Activated naive CD8-positive, alpha-beta T cell treated with anti-CD3 and anti-CD28 coated beads for 36 hours (primary cell): ENCODE measurements at regions not wholly inside any gene's neighbourhood (a gene's known extent, or its start where the extent isn't known, plus 50 kb on each side); places are given as distances from the start of the nearest gene placed in this dataset.
"Not testable (repeated sequence)": the region's sequence is repeated elsewhere in the genome, so short reads cannot be mapped to it uniquely, and the experiment has no call there.

Experiments used
- DNase-seq: peaks from one replicate; pipeline ENCODE4 v3.0.0; 2021
- H3K27ac Mint-ChIP-seq: one replicate; pipeline ENCODE4 v1.8.0; 2022; ENCODE audit warnings: mild to moderate bottlenecking, moderate library complexity, mixed read lengths
- H3K27me3 Mint-ChIP-seq: one replicate; pipeline ENCODE4 v1.8.0; 2022; ENCODE audit warnings: mild to moderate bottlenecking, mixed read lengths
- H3K36me3 Mint-ChIP-seq: one replicate; pipeline ENCODE4 v1.8.0; 2021; ENCODE audit warnings: mild to moderate bottlenecking, mixed read lengths
- H3K4me1 Mint-ChIP-seq: one replicate; pipeline ENCODE4 v1.8.0; 2021; ENCODE audit warnings: mixed read lengths
- H3K4me3 Mint-ChIP-seq: one replicate; pipeline ENCODE4 v1.8.0; 2022; ENCODE audit warnings: mild to moderate bottlenecking, moderate library complexity, mixed read lengths
- H3K9me3 Mint-ChIP-seq: one replicate; pipeline ENCODE4 v1.8.0; 2022; ENCODE audit warnings: mixed read lengths

- no peak overlapping the region for H3K27ac Mint-ChIP-seq
- H3K36me3 Mint-ChIP-seq = no peaks in the 10 kb centered on the region
- no peaks in the 10 kb centered on the region for H3K4me1 Mint-ChIP-seq
- no peak overlapping the region for H3K4me3 Mint-ChIP-seq
- DNase-seq = no peak
- H3K27me3 Mint-ChIP-seq = peaks cover 10% of the 10 kb centered on the region
- no peaks in the 10 kb centered on the region for H3K9me3 Mint-ChIP-seq
These were observed 179.8 kb upstream of the PFKP start for GRCh38 chr10:2887391-2888070.

- Mint-ChIP-seq H3K4me1 (no peaks in the 10 kb centered on the region), H3K4me3 (no peak overlapping the region), H3K36me3 (no peaks in the 10 kb centered on the region), H3K27me3 (peaks cover 6% of the 10 kb centered on the region), H3K9me3 (no peaks in the 10 kb centered on the region), H3K27ac (no peak overlapping the region)
- DNase-seq = no peak
These were observed 180.7 kb upstream of the PFKP start for GRCh38 chr10:2886662-2887061.

GRCh38 chr10:2885288-2886278, 181.8 kb upstream of the PFKP start:
- H3K27ac Mint-ChIP-seq = no peak overlapping the region
- H3K27me3 Mint-ChIP-seq = peaks cover 3% of the 10 kb centered on the region
- H3K9me3 Mint-ChIP-seq = no peaks in the 10 kb centered on the region

GRCh38 chr10:2883983-2884540, 183.3 kb upstream of the PFKP start:
- not testable (repeated sequence) for H3K27me3 Mint-ChIP-seq, H3K9me3 Mint-ChIP-seq, H3K27ac Mint-ChIP-seq, DNase-seq, H3K4me1 Mint-ChIP-seq, H3K4me3 Mint-ChIP-seq, H3K36me3 Mint-ChIP-seq

More at GRCh38 chr10:2885288-2886278, 181.8 kb upstream of the PFKP start:
- no peaks in the 10 kb centered on the region for H3K4me1 Mint-ChIP-seq
- H3K36me3 Mint-ChIP-seq = no peaks in the 10 kb centered on the region
- DNase-seq = no peak
- H3K4me3 Mint-ChIP-seq = no peak overlapping the region

- Mint-ChIP-seq H3K27ac (no peak overlapping the region), H3K4me3 (no peak overlapping the region), H3K9me3 (no peaks in the 10 kb centered on the region), H3K36me3 (no peaks in the 10 kb centered on the region), H3K4me1 (no peaks in the 10 kb centered on the region), H3K27me3 (peaks cover 5% of the 10 kb centered on the region)
- no peak for DNase-seq
These were observed 184.1 kb upstream of the PFKP start for GRCh38 chr10:2883238-2883637.

GRCh38 chr10:2882628-2883027, 184.7 kb upstream of the PFKP start:
- Mint-ChIP-seq H3K27ac (no peak overlapping the region), H3K36me3 (no peaks in the 10 kb centered on the region), H3K9me3 (no peaks in the 10 kb centered on the region), H3K4me1 (no peaks in the 10 kb centered on the region), H3K27me3 (peaks cover 5% of the 10 kb centered on the region), H3K4me3 (no peak overlapping the region)
- no peak for DNase-seq

GRCh38 chr10:2881720-2882620, 185.4 kb upstream of the PFKP start:
- Mint-ChIP-seq H3K4me3 (no peak overlapping the region), H3K36me3 (no peaks in the 10 kb centered on the region), H3K4me1 (no peaks in the 10 kb centered on the region), H3K27me3 (peaks cover 5% of the 10 kb centered on the region), H3K27ac (no peak overlapping the region), H3K9me3 (no peaks in the 10 kb centered on the region)
- no peak for DNase-seq

- DNase-seq, H3K4me3 Mint-ChIP-seq, H3K36me3 Mint-ChIP-seq, H3K9me3 Mint-ChIP-seq, H3K27me3 Mint-ChIP-seq, H3K27ac Mint-ChIP-seq, H3K4me1 Mint-ChIP-seq: not testable (repeated sequence)
These were observed 187.3 kb upstream of the PFKP start for GRCh38 chr10:2880050-2880449.

- Mint-ChIP-seq H3K27ac (no peak overlapping the region), H3K9me3 (no peaks in the 10 kb centered on the region), H3K36me3 (no peaks in the 10 kb centered on the region), H3K4me3 (no peak overlapping the region), H3K27me3 (peaks cover 5% of the 10 kb centered on the region), H3K4me1 (no peaks in the 10 kb centered on the region)
- no peak for DNase-seq
These were observed 188.5 kb upstream of the PFKP start for GRCh38 chr10:2878818-2879217.

GRCh38 chr10:2876032-2876431, 191.3 kb upstream of the PFKP start:
- Mint-ChIP-seq H3K9me3 (no peaks in the 10 kb centered on the region), H3K4me3 (no peak overlapping the region), H3K27me3 (peaks cover 7% of the 10 kb centered on the region), H3K4me1 (no peaks in the 10 kb centered on the region), H3K27ac (no peak overlapping the region), H3K36me3 (no peaks in the 10 kb centered on the region)
- DNase-seq = no peak

- DNase-seq = no peak
- no peaks in the 10 kb centered on the region for H3K36me3 Mint-ChIP-seq
- H3K4me1 Mint-ChIP-seq = no peaks in the 10 kb centered on the region
- H3K27me3 Mint-ChIP-seq = peaks cover 6% of the 10 kb centered on the region
- no peaks in the 10 kb centered on the region for H3K9me3 Mint-ChIP-seq
- no peak overlapping the region for H3K4me3 Mint-ChIP-seq
- no peak overlapping the region for H3K27ac Mint-ChIP-seq
These were observed 192.4 kb upstream of the PFKP start for GRCh38 chr10:2874963-2875362.

- no peaks in the 10 kb centered on the region for H3K36me3 Mint-ChIP-seq
- DNase-seq = no peak
These were observed 193.6 kb upstream of the PFKP start for GRCh38 chr10:2873769-2874168.

GRCh38 chr10:2871673-2872219, 195.6 kb upstream of the PFKP start:
- no peaks in the 10 kb centered on the region for H3K9me3 Mint-ChIP-seq
- peaks cover 6% of the 10 kb centered on the region for H3K27me3 Mint-ChIP-seq
- H3K36me3 Mint-ChIP-seq = no peaks in the 10 kb centered on the region
- H3K27ac Mint-ChIP-seq = no peak overlapping the region
- DNase-seq = no peak
- H3K4me1 Mint-ChIP-seq = no peaks in the 10 kb centered on the region
- H3K4me3 Mint-ChIP-seq = no peak overlapping the region

More at GRCh38 chr10:2873769-2874168, 193.6 kb upstream of the PFKP start:
- H3K27ac Mint-ChIP-seq = no peak overlapping the region
- H3K27me3 Mint-ChIP-seq = peaks cover 6% of the 10 kb centered on the region
- H3K4me1 Mint-ChIP-seq = no peaks in the 10 kb centered on the region
- no peaks in the 10 kb centered on the region for H3K9me3 Mint-ChIP-seq
- H3K4me3 Mint-ChIP-seq = no peak overlapping the region

GRCh38 chr10:2870654-2871053, 196.7 kb upstream of the PFKP start:
- DNase-seq = no peak
- no peak overlapping the region for H3K27ac Mint-ChIP-seq
- H3K4me1 Mint-ChIP-seq = no peaks in the 10 kb centered on the region
- H3K27me3 Mint-ChIP-seq = peaks cover 6% of the 10 kb centered on the region
- H3K36me3 Mint-ChIP-seq = no peaks in the 10 kb centered on the region
- no peaks in the 10 kb centered on the region for H3K9me3 Mint-ChIP-seq
- no peak overlapping the region for H3K4me3 Mint-ChIP-seq
